ENCODE measurements at regions not wholly inside any gene's neighbourhood (a gene's known extent, or its start where the extent isn't known, plus 50 kb on each side); places are given as distances from the start of the nearest gene placed in this dataset.

DNA sequence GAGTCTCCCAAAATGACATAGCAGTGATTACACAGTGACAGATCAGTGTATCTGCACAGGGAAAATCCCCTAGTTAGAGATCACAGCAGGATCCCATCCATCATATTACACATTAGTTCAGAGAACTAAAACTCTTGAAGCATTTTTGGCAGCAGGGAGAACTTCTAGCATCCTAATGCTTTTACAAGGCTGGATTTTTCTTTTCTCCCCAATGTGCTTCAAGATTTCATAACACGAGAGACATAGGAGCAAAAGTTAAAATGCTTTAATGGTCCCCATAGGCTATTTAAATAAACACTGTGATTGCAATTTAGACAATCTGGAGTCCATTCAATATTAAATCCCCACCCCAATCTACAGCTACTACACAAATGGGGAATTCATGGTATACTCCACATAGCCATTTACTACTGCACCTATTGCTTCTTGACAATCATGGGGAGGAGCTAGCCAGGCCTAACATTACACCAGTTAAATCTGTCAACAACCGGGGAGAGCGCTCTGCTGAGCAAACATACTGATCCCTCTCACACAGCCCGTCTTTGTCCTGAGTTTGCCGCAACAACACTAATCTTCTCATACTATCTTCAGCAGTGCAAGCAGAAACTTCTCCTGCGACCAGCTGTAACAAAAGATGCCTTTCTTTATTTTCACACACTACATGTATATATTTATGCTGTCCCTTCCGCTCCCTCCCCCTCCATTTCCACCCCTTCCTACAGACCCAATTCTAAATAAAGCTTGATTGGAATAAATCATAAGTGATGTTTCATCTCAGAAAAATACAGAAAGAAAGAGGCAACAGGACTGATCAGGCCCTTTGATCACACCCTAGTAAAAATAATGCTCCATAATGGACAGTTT is 120.3 kb upstream of the SOX5 start:
- no peak for DNase-seq

DNA sequence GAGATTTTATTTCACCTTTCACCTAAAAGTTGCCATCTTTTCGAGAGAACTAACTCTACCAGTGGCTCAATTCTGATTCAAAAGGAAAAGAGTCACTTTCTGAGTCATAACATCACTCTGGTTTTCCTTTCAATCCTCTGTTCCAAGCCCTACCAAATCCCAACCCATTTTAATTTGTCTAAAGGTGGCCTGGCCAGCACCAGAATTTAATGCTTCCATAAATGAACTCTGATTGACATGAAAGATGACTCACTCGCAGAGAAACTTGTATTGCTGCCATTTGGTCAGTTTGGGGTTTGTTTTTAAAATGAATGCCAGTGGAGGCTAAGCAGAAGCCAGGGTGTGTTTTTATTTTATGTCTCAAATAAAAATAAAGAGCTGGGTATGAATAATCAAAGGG is 117.4 kb upstream of the SOX5 start:
- DNase-seq = no peak

DNA sequence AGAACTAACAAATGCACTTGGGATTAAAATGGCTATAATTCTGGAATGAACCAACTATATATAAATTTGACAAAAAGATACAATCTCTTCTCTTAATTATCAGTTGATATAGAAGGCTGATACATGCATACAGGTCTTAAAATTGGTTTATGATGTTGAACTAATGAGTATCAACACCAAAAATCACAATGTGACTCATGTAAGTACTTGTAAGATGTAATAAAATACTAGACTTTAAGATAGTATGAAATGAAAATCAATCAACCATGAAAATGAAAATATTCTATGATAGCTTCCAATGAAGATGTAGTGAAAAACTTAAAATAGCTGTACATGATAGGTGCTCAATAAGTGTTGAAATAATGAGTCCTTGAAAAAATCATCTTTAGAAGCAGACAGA is 116.6 kb upstream of the SOX5 start:
- no peak for DNase-seq

DNA sequence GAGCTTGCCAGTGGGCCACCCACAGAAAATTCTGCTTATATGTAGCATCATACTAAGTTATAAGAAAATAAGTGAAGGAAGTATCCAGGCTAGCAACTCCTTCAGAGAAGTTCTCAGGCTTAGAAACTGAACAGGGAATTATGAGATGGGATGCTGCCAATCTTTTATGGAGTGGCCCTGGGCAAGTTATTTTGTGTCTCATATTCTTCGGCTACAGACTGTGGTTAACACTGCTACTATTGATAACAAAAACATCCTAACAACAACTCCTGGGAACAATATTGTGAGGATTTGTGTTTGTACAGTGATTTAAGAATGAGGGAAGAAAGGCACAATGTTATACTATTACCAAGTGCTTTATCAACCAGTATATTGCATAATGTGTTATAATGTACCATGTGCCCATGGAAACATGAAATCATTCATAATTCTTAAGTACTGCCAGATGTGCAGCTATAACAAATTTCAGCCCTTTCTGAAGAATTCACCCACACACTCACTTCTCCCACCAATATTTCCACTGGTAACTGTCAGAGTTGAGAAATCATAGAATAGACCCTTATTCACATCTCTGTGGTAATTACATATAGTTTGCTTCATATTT is 113.3 kb upstream of the SOX5 start:
- no peak for DNase-seq

DNA sequence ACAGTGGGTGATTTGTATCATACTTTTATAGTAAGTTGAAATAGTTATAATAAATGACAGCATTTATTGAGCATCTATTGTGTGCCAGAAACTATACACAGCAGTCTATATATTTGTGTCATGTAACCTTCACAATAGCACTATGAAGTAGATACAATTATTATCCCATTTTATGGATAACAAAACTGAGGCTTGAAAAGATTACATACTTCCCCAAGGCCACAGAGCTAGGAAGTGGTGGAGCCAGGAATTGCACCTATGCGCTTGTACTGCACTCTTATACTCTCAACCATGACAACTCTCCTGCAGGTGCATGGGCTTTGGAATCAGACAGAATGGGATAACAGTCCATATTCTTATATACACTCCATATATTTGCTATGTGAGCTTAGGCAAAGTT is 110.6 kb upstream of the SOX5 start:
- no peak for DNase-seq

DNA sequence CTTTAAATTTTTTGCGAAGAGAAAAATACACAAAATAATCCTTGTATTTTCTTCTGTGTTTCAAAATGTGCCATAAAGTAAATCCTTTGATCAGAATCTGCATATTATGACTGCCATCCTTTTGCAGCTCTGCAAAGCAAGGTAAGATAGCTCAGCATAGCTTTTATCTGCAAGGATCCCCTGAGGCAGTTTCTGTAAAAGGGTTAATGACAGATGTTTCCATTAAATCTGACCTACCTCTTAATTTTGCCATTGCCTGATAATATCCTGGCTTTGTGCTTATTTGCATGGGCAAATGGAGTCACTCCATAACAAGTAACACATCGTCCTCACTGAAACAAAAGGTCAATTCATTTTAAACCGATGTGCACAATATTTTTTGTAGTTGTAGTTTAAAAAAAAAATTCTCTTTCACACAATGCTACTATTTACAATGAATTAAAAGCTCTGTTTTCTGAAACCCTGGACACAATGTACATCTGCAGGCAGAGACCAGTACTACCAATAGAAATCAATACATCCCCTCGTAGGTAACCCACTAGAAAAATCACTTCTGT is 108.5 kb upstream of the SOX5 start:
- DNase-seq = no peak

DNA sequence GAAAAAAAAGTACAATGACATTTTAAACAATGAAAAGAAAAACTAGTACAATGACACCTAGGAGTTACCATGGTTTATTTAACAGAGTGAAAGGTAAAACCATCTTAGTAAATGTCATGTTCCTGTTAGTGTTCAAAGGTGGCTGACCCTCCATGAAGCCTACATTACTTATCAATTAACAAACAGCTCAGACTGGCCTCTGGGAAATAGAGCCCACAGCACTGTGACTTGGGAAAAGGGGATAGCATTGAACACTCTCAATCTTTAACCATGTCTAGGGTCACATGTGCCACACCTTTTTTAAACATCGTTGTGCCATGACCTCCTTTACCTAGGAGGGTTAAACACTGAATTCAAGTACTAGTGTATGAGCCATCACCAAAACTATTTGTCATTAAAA is 106.3 kb upstream of the SOX5 start:
- no peak for DNase-seq

DNA sequence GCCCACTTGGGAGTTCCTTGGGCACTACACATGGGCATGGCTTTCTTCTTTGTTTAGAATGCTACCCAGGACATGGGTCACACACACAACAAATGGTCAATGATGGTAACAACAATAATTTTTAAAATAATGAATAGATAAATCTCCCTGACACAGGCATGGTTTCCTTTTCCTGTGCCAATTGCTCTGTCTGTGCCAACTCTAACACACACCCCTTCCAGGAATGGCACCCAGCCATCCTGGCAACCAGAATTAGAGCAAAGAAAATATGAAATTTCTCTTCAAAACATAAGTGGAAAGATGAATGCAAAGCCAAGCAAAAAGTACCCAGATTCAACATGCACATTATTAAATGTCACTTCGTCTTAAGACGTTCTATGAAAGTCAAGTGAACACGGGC is 104.9 kb upstream of the SOX5 start:
- no peak for DNase-seq

DNA sequence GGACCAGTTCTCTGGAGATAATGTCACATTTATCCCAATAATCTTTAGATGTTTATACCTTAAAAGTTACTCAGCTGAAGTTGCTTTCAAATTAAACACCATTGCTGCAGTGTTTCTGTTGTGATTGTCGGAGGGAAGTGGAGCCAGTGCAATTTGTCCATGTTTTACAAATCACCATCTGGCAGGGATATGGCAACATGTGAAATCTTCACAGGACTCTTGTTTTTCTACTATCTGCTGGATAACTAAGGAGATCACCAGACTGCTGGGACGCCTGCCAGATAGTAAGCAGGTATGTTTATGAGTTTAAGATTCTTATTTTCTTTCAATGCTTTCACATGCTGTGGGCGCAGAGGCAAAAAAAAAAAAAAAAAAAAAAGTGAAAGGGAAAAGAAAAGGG is 100.3 kb upstream of the SOX5 start:
- no peak for DNase-seq

DNA sequence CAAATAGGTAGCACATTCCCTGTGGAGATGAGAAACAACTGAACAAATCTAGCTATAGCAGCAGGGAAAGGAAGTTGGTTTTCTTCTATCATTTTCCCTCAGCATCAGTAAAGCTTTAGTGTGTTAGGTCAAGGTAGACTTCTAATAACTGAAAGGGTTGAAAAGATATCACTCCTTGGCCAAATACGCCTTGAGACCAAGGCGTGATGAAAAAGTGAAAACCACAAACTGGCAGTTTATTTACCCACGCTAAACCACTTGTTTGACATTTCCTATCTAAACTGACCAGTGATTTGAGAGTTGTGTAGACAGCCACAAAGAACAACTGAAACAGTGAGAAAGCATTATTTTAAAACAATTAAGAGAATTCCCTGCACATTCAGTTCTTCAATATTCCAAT is 99.6 kb upstream of the SOX5 start:
- no peak for DNase-seq

DNA sequence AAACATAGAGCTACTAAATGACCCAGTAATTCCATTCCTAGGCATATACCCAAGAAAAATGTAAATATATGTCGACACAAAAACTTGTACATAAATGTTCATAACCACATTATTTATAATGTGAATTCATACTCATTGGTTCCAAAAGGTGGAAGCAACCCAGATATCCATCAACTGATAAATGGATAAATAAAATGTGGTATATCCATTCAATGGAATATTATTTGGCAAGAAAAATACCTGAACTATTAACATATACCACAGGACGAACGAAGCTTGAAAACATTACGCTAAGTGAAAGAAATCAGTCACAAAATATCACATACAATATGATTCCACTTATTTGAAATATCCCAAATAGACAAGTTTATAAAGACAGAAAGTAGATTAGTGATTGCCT is 99.0 kb upstream of the SOX5 start:
- DNase-seq = no peak

DNA sequence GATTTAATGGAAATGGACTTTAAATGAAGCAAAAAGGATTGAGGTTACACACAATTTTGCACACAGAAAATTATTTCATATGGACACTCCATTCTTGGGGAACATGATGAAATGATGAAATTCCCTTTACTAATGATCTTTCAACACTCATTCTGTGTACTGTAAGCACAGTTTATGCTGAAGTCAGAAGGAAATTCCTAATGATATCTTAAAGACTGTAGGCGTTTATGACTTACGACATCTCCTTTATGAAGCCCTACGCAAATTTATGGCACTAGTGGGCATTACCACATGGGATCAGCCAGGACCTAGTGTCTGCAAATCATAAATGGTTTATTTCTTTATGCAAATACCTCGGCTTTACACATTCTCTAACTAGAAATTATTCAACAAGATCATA is 97.9 kb upstream of the SOX5 start:
- no peak for DNase-seq

DNA sequence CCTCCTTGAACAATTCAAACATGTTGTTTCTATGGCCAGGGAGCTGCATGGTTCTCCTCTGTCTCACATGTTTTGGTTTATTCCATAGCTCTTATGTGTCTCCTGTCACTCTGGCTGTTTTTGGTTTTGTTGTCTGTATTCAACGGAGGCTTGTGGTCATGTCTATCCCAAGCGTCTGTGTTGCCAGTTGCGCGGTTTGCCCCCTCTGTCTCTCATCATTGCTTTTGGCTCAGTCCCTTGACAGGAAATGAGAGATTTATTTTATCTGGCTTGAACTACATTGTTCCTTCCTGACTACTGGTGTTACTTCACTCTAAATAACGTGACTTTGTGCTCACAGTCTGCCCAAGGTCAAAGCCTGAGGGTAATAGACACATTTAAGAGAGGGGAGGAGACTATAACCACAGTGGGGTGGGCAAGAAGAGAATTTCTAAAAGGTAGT is 96.4 kb upstream of the SOX5 start:
- DNase-seq = no peak

DNA sequence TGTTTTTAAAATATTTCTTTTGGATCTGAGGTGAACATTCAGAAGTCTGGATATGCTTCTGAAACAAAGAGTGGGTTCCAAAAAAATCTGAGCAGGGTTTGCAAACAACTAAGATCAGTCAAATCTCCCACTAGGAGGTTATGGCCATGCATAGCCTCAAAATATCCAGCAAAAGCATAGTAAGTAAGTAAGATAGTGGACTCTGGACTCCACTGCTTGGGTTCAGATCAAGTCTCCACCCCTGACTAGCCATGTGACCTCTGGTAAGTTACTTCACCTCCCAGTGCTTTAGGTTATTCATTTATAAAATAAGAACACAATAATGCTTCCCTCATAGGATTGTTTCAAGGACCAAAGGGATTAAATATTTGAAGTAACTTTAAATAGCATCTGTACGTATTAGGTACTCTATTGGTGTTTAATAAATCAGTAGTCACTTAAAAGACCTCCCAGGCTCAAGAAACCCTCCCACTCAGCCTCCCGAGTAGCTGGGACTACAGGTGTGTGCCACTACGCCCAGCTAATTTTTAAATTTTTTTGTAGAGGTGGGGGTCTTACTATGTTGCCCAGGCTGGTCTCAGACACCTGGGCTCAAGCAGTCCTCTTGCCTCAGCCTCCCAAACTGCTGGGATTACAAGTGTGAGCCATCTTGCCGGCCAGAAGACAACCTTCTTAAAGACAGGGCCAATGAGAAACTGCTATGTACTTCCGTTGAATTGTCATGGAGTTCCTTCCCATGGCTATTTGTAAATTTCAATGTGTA is 95.7 kb upstream of the SOX5 start:
- no peak for DNase-seq

DNA sequence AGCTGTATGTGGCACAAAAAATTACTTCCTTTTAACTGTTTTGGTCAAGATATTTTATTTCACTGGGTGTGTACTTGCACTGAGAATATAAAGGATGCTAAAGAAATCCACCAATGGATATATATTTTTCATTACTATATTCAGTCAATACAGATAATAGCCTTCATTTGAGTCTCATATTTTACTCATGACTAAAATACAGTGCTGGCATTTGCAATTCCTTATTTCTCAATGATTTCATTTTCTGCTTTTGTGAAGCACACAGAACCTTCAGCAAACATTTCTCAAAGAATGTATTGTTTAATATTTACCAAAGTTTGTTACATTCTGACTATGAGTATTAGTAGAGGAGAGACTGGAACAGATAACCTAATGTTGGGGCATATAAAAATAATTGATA is 93.2 kb upstream of the SOX5 start:
- DNase-seq = no peak

DNA sequence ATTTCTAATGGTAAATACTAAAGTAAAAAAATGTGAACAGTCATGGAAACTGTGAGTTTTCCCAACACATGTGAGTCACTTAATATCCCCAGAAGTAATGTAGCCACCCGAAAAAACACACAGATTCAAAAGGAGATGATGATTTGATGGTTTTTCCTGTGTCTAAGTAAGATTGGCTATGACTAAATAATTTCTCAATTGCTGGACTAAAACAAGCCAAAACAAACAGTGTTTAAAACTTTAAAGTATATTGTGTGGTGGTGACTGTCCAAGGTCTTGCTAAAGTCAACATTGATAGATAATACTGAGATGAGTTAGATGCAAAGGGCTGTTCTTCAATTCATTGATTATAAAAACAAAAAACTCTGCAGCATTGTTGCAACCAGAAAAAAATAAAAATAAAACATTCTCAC is 89.6 kb upstream of the SOX5 start:
- no peak for DNase-seq

DNA sequence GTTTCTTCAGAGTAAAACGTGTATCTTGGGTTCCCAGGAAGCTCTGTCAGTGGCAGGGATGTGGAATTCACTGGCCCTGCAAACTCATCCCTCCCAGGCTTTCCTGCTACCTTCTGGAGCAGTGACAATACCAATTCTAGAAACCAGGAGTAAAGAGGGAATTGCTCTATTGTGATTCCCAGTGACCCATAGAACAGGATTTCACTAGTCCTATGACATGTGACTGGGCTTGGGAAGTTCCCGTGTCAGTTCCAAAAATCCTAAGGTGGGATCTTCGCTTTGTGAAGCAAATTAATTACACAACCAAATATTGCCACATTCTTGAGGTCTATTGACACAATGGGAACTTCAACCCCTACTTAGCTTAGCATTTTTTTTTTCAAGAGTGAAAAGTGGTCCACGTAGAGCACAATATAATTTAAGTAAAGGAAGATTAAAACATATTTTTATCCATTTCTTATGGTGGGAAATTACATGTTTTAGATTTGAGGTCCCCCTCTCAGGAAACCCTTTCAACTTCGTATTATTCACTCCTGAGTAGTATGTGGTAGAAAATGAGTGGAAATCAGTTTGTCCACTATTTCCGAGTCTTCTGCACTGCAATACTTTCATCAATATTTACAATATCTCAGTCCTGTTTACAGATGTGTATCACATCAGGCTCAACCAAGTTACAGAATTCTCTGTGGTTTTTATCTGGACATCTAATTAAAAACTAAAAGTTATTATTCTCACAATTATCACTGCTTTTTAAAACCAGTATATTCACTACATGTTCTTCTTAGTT is 88.9 kb upstream of the SOX5 start:
- no peak for DNase-seq

DNA sequence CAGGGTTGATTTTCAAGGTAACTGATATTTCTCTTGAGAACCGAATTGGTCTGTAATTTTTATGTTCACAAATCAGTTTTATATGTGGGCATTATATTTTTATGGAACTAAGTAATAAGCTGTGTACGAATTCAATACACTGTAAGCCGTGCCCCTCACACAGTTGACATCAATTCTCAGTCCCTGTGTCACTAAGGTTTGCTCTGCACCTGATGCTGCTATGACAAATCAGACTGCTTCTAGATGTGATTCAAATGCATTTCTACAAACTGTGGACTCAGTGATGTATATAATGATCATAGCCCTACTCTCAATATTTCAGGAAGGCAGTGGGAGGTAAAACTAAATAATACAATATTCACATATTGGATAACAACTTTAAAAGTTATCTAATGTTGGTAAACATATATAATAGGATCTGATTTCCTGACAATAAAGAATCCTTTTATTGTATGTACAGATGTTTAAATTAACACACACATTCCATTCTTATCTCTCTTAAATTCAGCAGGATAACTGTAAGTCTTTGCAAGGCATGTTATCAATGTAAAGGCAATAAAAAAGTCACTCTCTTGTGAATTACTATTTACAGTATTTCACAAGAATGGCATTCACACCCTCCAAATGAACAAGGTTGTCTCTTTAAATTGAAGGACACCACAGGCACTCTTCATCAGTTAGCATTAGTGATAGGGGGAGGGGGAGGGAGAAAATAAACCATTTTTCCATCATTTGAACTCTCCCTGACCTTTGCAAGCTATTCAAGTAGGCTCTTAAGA is 87.2 kb upstream of the SOX5 start:
- no peak for DNase-seq

DNA sequence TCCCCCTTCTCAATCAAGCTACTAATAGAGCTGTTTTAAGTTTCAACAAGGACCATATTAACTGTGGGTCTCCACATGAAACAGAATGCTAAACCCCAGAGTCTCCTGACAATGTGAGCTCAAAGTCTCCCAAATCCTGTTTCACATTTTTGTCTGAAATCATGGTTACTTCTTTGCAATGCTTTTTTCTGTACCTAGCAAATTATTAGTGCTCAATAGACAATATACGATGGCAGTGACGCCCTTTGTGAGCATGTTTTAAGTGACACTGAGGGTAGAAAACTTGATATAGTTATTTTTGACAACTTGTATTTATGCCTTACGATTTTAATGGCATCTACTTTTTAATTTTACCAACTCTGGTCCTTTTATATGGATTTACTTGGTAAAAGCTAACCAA is 85.4 kb upstream of the SOX5 start:
- DNase-seq = no peak

DNA sequence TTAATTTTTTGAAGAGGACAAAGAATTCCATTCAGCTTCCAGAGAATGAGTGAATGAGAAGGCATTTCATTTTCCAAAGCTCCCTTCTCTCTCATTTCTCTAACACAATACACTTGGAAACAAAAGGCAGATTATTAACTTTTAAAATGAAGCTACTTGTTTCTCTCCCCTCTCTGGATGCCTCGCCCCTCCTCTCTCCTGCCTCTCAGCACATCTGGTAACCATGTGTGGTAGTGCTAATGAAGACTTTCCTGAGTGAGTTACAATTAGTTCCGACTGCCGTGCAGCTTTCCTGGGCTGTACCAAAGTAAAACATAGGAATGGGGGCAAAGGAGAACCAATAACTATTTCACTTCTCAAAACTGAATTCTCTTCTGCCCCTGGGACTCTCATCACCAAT is 84.7 kb upstream of the SOX5 start:
- DNase-seq = no peak

DNA sequence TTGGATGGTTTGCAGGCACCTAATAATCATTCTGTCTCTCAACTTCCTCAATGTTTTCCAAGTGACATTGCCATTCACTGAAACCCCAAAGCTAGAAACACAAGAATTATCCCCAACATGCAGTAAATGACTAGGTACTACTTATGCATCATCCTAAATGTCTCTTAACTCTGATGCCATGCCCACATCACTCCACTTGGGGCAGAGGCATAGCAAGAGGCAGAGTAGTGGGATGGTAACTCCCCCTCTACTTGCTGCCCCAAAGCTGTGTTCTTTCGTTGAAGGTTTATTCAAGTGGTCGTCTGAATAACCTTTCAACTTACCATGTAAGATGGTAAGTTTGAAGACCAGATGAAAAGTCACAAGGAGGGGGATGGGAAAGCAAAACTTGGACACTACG is 77.9 kb upstream of the SOX5 start:
- no peak for DNase-seq

DNA sequence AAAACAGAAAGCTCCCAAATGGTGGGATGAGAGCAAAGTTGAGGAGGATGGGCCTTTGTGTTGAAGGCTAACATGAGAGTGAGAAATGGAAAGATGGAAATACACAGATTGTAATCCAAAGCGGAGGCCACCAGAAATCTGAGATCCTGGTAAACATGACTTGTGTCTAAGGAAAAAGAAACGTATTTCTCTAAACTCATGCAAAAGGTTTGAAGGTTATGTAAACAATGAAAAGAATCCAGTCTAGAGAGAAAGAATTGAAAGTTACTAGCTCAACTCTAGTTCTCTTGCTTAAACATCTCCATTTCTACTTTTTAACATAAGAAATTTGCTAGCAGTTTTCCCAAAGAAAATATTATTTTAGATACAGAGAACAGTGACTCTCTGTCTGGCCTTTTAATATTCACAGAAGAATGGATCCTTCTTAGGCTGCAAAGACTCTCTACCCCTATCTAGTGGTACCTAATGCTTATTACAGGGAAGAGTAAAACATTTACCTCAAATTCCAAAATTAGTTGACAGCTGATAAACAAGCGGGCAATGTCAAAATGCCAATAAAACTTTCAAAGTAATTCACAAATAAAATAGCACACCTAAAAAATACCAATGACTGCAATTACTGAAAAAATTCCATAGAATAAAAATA is 75.8 kb upstream of the SOX5 start:
- DNase-seq = no peak
